Panc1 (cell line): ENCODE measurements at regions not wholly inside any gene's neighbourhood (a gene's known extent, or its start where the extent isn't known, plus 50 kb on each side); places are given as distances from the start of the nearest gene placed in this dataset.

Source experiments
- ATAC-seq: fragments of 200-7000 bp; cut with Tn5 transposase; 2 replicates; pipeline ENCODE4 v1.9.1; 2020; ENCODE audit warnings: mild to moderate bottlenecking, moderate library complexity
- BruUV-seq: library from RNA; stranded (reverse); fragments of 400-500 nt; replicated peaks from 2 replicates; lab custom pipeline; 2021; lab: Mats Ljungman, UMichigan
- CTCF ChIA-PET: fragments of 300-600 bp; sonication (Branson Sonifier 250); formaldehyde crosslinking; loops from one replicate; lab custom pipeline; 2022; ENCODE audit warnings: antibody characterized with exemption; lab: Charles Lee
- POLR2A ChIA-PET: fragments of 300-600 bp; sonication (Branson Sonifier 250); formaldehyde crosslinking; loops from one replicate; lab custom pipeline; 2022; ENCODE audit warnings: antibody characterized with exemption; lab: Charles Lee
- DNase-seq: peaks from one replicate; pipeline ENCODE4 v3.0.0-alpha.2; 2010; ENCODE audit warnings: low read depth, low spot score
- H3K27ac ChIP-seq: 2 replicates; pipeline ENCODE4 v1.5.1; 2011; ENCODE audit warnings: mild to moderate bottlenecking, low read length, inconsistent platforms
- H3K27me3 ChIP-seq: fragments of 200-500 bp; sonication (Bioruptor generic); 2 replicates; pipeline ENCODE4 v1.6.0; 2014; ENCODE audit warnings: low read length, inconsistent platforms; ENCODE audit not compliant: control insufficient read depth, insufficient read depth
- H3K36me3 ChIP-seq: fragments of 200-500 bp; sonication (Bioruptor generic); 2 replicates; pipeline ENCODE4 v1.5.1; 2014; ENCODE audit warnings: inconsistent platforms, mild to moderate bottlenecking, low read length, moderate library complexity; ENCODE audit not compliant: control insufficient read depth, insufficient read depth
- H3K4me1 ChIP-seq: 2 replicates; pipeline ENCODE4 v1.5.1; 2011; ENCODE audit warnings: inconsistent platforms, mild to moderate bottlenecking, low read length, moderate library complexity; ENCODE audit not compliant: control insufficient read depth, insufficient read depth
- H3K4me3 ChIP-seq, 2 experiments: 2 replicates each; pipeline ENCODE4 v1.5.1; 2011 to 2012; ENCODE audit warnings: low read depth in 2 of 2, low read length in 2 of 2, mild to moderate bottlenecking in 2 of 2, inconsistent platforms in 1 of 2, moderate library complexity in 1 of 2
- H3K9me3 ChIP-seq: fragments of 200-500 bp; sonication (Bioruptor generic); 2 replicates; pipeline ENCODE4 v1.5.1; 2014; ENCODE audit warnings: low read depth, mild to moderate bottlenecking, inconsistent platforms, low read length, moderate library complexity; ENCODE audit not compliant: control insufficient read depth, insufficient read depth
- POLR2AphosphoS5 ChIP-seq: IDR thresholded peaks from 2 replicates; pipeline ENCODE4 v1.6.1; 2012; ENCODE audit warnings: mild to moderate bottlenecking, low read depth, low read length, moderate library complexity
- SIN3A ChIP-seq: IDR thresholded peaks from 2 replicates; pipeline ENCODE4 v1.6.1; 2012; ENCODE audit warnings: low read depth, mild to moderate bottlenecking, low read length, moderate library complexity, borderline replicate concordance; ENCODE audit not compliant: insufficient read depth
- TCF7L2 ChIP-seq: IDR thresholded peaks from 2 replicates; pipeline ENCODE4 v1.6.1; 2011; ENCODE audit warnings: mild to moderate bottlenecking, low read depth, low read length, inconsistent platforms
- in situ Hi-C: cut with HindIII; loops from 2 replicates; pipeline ENCODE4 v1.10.0; 2016; ENCODE audit warnings: low sequenced_read_pairs, low pct_unique_long_range_greater_than_20kb
- intact Hi-C: fragments of 100-400 bp; cut with micrococcal nuclease; formaldehyde crosslinking; loops from one replicate; pipeline ENCODE4 v1.10.0; 2022; ENCODE audit not compliant: unreplicated experiment
- TF ChIP-seq, protein P1 (sequence below), 2 experiments: IDR thresholded peaks; 2 replicates each; pipeline ENCODE4 v1.6.1; 2011 to 2012; ENCODE audit warnings: low read depth in 2 of 2, control low read depth in 1 of 2, low read length in 1 of 2, mild to moderate bottlenecking in 1 of 2, moderate library complexity in 1 of 2; ENCODE audit not compliant: insufficient read depth in 1 of 2
- TF ChIP-seq, protein P2 (sequence below): fragments of 450-650 bp; IDR thresholded peaks from 2 replicates; pipeline ENCODE4 v1.5.1; 2017; ENCODE audit warnings: mild to moderate bottlenecking

DNA sequence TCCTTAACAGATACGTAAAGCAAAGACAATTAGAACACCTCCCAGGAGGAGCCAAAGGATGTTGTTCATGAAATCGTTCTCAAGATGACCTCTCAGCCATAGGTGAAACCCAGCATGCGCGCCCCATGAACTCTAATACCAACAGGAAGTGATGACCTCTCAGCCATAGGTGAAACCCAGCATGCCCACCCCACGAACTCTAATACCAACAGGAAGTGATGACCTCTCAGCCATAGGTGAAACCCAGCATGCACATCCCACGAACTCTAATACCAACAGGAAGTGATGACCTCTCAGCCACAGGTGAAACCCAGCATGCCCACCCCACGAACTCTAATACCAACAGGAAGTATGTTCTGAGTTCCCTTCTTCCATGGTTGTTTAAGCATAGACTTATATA, 205.2 kb upstream of the ADARB2 start:
- POLR2A ChIA-PET = no interaction called here
- H3K4me3 ChIP-seq = no peak overlapping the region
- H3K4me1 ChIP-seq = no peaks in the 10 kb centered on the region
- TF ChIP-seq, protein P1, sequence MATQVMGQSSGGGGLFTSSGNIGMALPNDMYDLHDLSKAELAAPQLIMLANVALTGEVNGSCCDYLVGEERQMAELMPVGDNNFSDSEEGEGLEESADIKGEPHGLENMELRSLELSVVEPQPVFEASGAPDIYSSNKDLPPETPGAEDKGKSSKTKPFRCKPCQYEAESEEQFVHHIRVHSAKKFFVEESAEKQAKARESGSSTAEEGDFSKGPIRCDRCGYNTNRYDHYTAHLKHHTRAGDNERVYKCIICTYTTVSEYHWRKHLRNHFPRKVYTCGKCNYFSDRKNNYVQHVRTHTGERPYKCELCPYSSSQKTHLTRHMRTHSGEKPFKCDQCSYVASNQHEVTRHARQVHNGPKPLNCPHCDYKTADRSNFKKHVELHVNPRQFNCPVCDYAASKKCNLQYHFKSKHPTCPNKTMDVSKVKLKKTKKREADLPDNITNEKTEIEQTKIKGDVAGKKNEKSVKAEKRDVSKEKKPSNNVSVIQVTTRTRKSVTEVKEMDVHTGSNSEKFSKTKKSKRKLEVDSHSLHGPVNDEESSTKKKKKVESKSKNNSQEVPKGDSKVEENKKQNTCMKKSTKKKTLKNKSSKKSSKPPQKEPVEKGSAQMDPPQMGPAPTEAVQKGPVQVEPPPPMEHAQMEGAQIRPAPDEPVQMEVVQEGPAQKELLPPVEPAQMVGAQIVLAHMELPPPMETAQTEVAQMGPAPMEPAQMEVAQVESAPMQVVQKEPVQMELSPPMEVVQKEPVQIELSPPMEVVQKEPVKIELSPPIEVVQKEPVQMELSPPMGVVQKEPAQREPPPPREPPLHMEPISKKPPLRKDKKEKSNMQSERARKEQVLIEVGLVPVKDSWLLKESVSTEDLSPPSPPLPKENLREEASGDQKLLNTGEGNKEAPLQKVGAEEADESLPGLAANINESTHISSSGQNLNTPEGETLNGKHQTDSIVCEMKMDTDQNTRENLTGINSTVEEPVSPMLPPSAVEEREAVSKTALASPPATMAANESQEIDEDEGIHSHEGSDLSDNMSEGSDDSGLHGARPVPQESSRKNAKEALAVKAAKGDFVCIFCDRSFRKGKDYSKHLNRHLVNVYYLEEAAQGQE (IDR thresholded peaks at IDR 0.05; ENCODE audit: insufficient read depth in 1 of 2, low read depth in 2 of 2, low read length in 1 of 2) = no peak
- no peak for TF ChIP-seq SIN3A
- no peak for TF ChIP-seq TCF7L2
- TF ChIP-seq POLR2AphosphoS5 = no peak
- TF ChIP-seq, protein P2, sequence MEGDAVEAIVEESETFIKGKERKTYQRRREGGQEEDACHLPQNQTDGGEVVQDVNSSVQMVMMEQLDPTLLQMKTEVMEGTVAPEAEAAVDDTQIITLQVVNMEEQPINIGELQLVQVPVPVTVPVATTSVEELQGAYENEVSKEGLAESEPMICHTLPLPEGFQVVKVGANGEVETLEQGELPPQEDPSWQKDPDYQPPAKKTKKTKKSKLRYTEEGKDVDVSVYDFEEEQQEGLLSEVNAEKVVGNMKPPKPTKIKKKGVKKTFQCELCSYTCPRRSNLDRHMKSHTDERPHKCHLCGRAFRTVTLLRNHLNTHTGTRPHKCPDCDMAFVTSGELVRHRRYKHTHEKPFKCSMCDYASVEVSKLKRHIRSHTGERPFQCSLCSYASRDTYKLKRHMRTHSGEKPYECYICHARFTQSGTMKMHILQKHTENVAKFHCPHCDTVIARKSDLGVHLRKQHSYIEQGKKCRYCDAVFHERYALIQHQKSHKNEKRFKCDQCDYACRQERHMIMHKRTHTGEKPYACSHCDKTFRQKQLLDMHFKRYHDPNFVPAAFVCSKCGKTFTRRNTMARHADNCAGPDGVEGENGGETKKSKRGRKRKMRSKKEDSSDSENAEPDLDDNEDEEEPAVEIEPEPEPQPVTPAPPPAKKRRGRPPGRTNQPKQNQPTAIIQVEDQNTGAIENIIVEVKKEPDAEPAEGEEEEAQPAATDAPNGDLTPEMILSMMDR = no peak
- no peak overlapping the region for H3K27ac ChIP-seq
- ATAC-seq (no peak), DNase-seq (no peak)
- no peaks in the 10 kb centered on the region for H3K9me3 ChIP-seq
- intact Hi-C loops = no loop called here
- H3K27me3 ChIP-seq = no peaks in the 10 kb centered on the region
- H3K36me3 ChIP-seq = no peaks in the 10 kb centered on the region
- CTCF ChIA-PET = no interaction called here
- in situ Hi-C loops = no loop called here
- BruUV-seq = no TSS peak

- ChIA-PET CTCF (no interaction called here), POLR2A (no interaction called here)
- Histone ChIP-seq H3K27ac (no peak overlapping the region), H3K36me3 (no peaks in the 10 kb centered on the region), H3K27me3 (no peaks in the 10 kb centered on the region), H3K4me3 (no peak overlapping the region), H3K9me3 (no peaks in the 10 kb centered on the region), H3K4me1 (no peaks in the 10 kb centered on the region)
- TF ChIP-seq SIN3A (no peak), POLR2AphosphoS5 (no peak), TCF7L2 (no peak)
- TF ChIP-seq, protein P1 (IDR thresholded peaks at IDR 0.05; ENCODE audit: insufficient read depth in 1 of 2, low read depth in 2 of 2, low read length in 1 of 2) = no peak
- TF ChIP-seq, protein P2 = no peak
- DNase-seq (no peak), ATAC-seq (no peak)
- in situ Hi-C loops (no loop called here), intact Hi-C loops (no loop called here)
- BruUV-seq = no TSS peak
These were observed 201.7 kb upstream of the ADARB2 start for GRCh38 chr10:1939016-1939415.
